Uterus (tissue), 2 donors: ENCODE measurements at regions not wholly inside any gene's neighbourhood (a gene's known extent, or its start where the extent isn't known, plus 50 kb on each side); places are given as distances from the start of the nearest gene placed in this dataset.

ENCODE experiments used
- POLR2A ChIP-seq, 2 donors: fragments of 450-650 bp; IDR thresholded peaks; one replicate each; pipeline ENCODE4 v1.6.1; 2016; ENCODE audit warnings: antibody characterized with exemption in 2 of 2, mild to moderate bottlenecking in 1 of 2, moderate library complexity in 1 of 2
- TF ChIP-seq, protein P1 (sequence below), 4 experiments: fragments of 200-600 bp in 2 of 4; fragments of 450-650 bp in 2 of 4; sonication (generic) in 2 of 4; IDR thresholded peaks; one replicate each; pipeline ENCODE4 v1.5.1; 2016 to 2019; ENCODE audit warnings: antibody characterized with exemption in 4 of 4, mild to moderate bottlenecking in 2 of 4, moderate library complexity in 1 of 4

DNA sequence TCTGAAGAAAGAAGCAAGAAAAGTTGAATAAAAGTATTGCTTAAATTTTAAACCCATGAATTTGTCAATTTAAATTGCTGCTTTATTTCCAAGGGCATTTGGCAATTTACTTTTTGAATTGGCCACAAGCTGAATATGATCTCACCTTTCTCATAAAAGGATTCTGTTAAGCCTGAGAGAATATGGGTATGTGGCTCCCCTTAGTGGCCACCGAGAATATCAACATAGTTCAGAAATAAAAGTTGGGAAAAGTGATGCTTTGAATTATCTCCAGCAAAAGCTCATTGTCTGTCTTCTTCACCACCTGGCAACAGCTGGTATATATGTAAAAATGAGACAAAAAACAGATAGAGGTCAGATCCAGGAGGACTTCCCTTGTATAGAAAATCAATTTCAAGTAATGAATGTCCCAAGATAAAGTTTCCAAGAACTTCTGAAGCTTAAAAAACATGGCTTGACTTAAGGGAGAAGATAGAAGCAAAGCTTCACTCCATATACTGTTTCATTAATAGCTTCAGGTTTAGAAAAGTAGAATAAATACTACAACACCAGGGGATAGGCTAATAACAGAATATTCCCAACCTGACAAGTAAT is 290.7 kb upstream of the FAM241A start:
- TF ChIP-seq, protein P1, sequence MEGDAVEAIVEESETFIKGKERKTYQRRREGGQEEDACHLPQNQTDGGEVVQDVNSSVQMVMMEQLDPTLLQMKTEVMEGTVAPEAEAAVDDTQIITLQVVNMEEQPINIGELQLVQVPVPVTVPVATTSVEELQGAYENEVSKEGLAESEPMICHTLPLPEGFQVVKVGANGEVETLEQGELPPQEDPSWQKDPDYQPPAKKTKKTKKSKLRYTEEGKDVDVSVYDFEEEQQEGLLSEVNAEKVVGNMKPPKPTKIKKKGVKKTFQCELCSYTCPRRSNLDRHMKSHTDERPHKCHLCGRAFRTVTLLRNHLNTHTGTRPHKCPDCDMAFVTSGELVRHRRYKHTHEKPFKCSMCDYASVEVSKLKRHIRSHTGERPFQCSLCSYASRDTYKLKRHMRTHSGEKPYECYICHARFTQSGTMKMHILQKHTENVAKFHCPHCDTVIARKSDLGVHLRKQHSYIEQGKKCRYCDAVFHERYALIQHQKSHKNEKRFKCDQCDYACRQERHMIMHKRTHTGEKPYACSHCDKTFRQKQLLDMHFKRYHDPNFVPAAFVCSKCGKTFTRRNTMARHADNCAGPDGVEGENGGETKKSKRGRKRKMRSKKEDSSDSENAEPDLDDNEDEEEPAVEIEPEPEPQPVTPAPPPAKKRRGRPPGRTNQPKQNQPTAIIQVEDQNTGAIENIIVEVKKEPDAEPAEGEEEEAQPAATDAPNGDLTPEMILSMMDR (IDR thresholded peaks at IDR 0.05), result peak; percentile 56 to 67 (median 58)
- no peak for TF ChIP-seq POLR2A (IDR thresholded peaks at IDR 0.05)
